ENCODE measurements at regions not wholly inside any gene's neighbourhood (a gene's known extent, or its start where the extent isn't known, plus 50 kb on each side); places are given as distances from the start of the nearest gene placed in this dataset.

- Histone ChIP-seq H3K4me1 (ENCODE audit: control insufficient read depth in 2 of 2, insufficient read depth in 2 of 2, low read length in 2 of 2) (peaks cover 0 to 3% of the 10 kb centered on the region in 2 donors), H3K27me3 (ENCODE audit: control insufficient read depth in 2 of 2, insufficient read depth in 1 of 2, low read length in 1 of 2) (no peaks in the 10 kb centered on the region), H3K4me3 (ENCODE audit: low read length in 2 of 2) (no peak overlapping the region), H3K27ac (ENCODE audit: low read depth in 1 of 2, low read length in 1 of 2) (no peak overlapping the region), H3K36me3 (ENCODE audit: control insufficient read depth in 2 of 2, insufficient read depth in 2 of 2, low read length in 1 of 2) (no peaks in the 10 kb centered on the region), H3K9me3 (ENCODE audit: control insufficient read depth in 2 of 2, insufficient read depth in 1 of 2, low read length in 1 of 2) (no peaks in the 10 kb centered on the region)
- WGBS = 92% methylated on average over 2 of the region's 2 CpGs
- DNase-seq (ENCODE audit: low read depth in 6 of 9, low spot score in 9 of 9) = no peak
These were observed 392.6 kb downstream of the C12orf75 start for GRCh38 chr12:105723066-105723465.

- H3K4me3 ChIP-seq (ENCODE audit: low read length in 2 of 2) = no peak overlapping the region
- no peaks in the 10 kb centered on the region for H3K9me3 ChIP-seq (ENCODE audit: control insufficient read depth in 2 of 2, insufficient read depth in 1 of 2, low read length in 1 of 2)
- WGBS = 95% methylated on average over 3 of the region's 3 CpGs
- H3K4me1 ChIP-seq (ENCODE audit: control insufficient read depth in 2 of 2, insufficient read depth in 2 of 2, low read length in 2 of 2) = peaks cover 0 to 3% of the 10 kb centered on the region in 2 donors
- H3K27ac ChIP-seq (ENCODE audit: low read depth in 1 of 2, low read length in 1 of 2) = no peak overlapping the region
- DNase-seq (ENCODE audit: low read depth in 6 of 9, low spot score in 9 of 9) = no peak
- no peaks in the 10 kb centered on the region for H3K27me3 ChIP-seq (ENCODE audit: control insufficient read depth in 2 of 2, insufficient read depth in 1 of 2, low read length in 1 of 2)
- H3K36me3 ChIP-seq (ENCODE audit: control insufficient read depth in 2 of 2, insufficient read depth in 2 of 2, low read length in 1 of 2) = no peaks in the 10 kb centered on the region
These were observed 393.0 kb downstream of the C12orf75 start for GRCh38 chr12:105723494-105723893.

GRCh38 chr12:105724641-105725040, 394.1 kb downstream of the C12orf75 start:
- no peak for DNase-seq (ENCODE audit: low read depth in 6 of 9, low spot score in 9 of 9)
- no peaks in the 10 kb centered on the region for H3K36me3 ChIP-seq (ENCODE audit: control insufficient read depth in 2 of 2, insufficient read depth in 2 of 2, low read length in 1 of 2)
- no peak overlapping the region for H3K27ac ChIP-seq (ENCODE audit: low read depth in 1 of 2, low read length in 1 of 2)
- no peaks in the 10 kb centered on the region for H3K9me3 ChIP-seq (ENCODE audit: control insufficient read depth in 2 of 2, insufficient read depth in 1 of 2, low read length in 1 of 2)
- 92% methylated on average over 4 of the region's 4 CpGs for whole genome bisulfite sequencing
- no peaks in the 10 kb centered on the region for H3K27me3 ChIP-seq (ENCODE audit: control insufficient read depth in 2 of 2, insufficient read depth in 1 of 2, low read length in 1 of 2)
- H3K4me1 ChIP-seq (ENCODE audit: control insufficient read depth in 2 of 2, insufficient read depth in 2 of 2, low read length in 2 of 2) = peaks cover 0 to 3% of the 10 kb centered on the region in 2 donors
- no peak overlapping the region for H3K4me3 ChIP-seq (ENCODE audit: low read length in 2 of 2)

- H3K4me1 ChIP-seq (ENCODE audit: control insufficient read depth in 2 of 2, insufficient read depth in 2 of 2, low read length in 2 of 2) = peaks cover 0 to 3% of the 10 kb centered on the region in 2 donors
- H3K27ac ChIP-seq (ENCODE audit: low read depth in 1 of 2, low read length in 1 of 2) = no peak overlapping the region
- no peaks in the 10 kb centered on the region for H3K27me3 ChIP-seq (ENCODE audit: control insufficient read depth in 2 of 2, insufficient read depth in 1 of 2, low read length in 1 of 2)
- no peak overlapping the region for H3K4me3 ChIP-seq (ENCODE audit: low read length in 2 of 2)
- H3K36me3 ChIP-seq (ENCODE audit: control insufficient read depth in 2 of 2, insufficient read depth in 2 of 2, low read length in 1 of 2) = no peaks in the 10 kb centered on the region
- DNase-seq (ENCODE audit: low read depth in 6 of 9, low spot score in 9 of 9) = no peak
- H3K9me3 ChIP-seq (ENCODE audit: control insufficient read depth in 2 of 2, insufficient read depth in 1 of 2, low read length in 1 of 2) = no peaks in the 10 kb centered on the region
These were observed 394.6 kb downstream of the C12orf75 start for GRCh38 chr12:105725054-105725453.

- Histone ChIP-seq H3K4me3 (ENCODE audit: low read length in 2 of 2) (no peak overlapping the region), H3K27me3 (ENCODE audit: control insufficient read depth in 2 of 2, insufficient read depth in 1 of 2, low read length in 1 of 2) (no peaks in the 10 kb centered on the region), H3K9me3 (ENCODE audit: control insufficient read depth in 2 of 2, insufficient read depth in 1 of 2, low read length in 1 of 2) (no peaks in the 10 kb centered on the region), H3K4me1 (ENCODE audit: control insufficient read depth in 2 of 2, insufficient read depth in 2 of 2, low read length in 2 of 2) (no peaks in the 10 kb centered on the region), H3K27ac (ENCODE audit: low read depth in 1 of 2, low read length in 1 of 2) (no peak overlapping the region), H3K36me3 (ENCODE audit: control insufficient read depth in 2 of 2, insufficient read depth in 2 of 2, low read length in 1 of 2) (no peaks in the 10 kb centered on the region)
- WGBS = 69% methylated on average over 2 of the region's 2 CpGs
- no peak for DNase-seq (ENCODE audit: low read depth in 6 of 9, low spot score in 9 of 9)
These were observed 398.8 kb downstream of the C12orf75 start for GRCh38 chr12:105729181-105729771.

GRCh38 chr12:105729926-105730325, 399.4 kb downstream of the C12orf75 start:
- Histone ChIP-seq H3K27me3 (ENCODE audit: control insufficient read depth in 2 of 2, insufficient read depth in 1 of 2, low read length in 1 of 2) (no peaks in the 10 kb centered on the region), H3K9me3 (ENCODE audit: control insufficient read depth in 2 of 2, insufficient read depth in 1 of 2, low read length in 1 of 2) (no peaks in the 10 kb centered on the region), H3K4me1 (ENCODE audit: control insufficient read depth in 2 of 2, insufficient read depth in 2 of 2, low read length in 2 of 2) (no peaks in the 10 kb centered on the region)

GRCh38 chr12:105733579-105733978, 403.1 kb downstream of the C12orf75 start:
- Histone ChIP-seq H3K9me3 (ENCODE audit: control insufficient read depth in 2 of 2, insufficient read depth in 1 of 2, low read length in 1 of 2) (no peaks in the 10 kb centered on the region), H3K36me3 (ENCODE audit: control insufficient read depth in 2 of 2, insufficient read depth in 2 of 2, low read length in 1 of 2) (no peaks in the 10 kb centered on the region), H3K4me1 (ENCODE audit: control insufficient read depth in 2 of 2, insufficient read depth in 2 of 2, low read length in 2 of 2) (no peaks in the 10 kb centered on the region), H3K4me3 (ENCODE audit: low read length in 2 of 2) (no peak overlapping the region), H3K27me3 (ENCODE audit: control insufficient read depth in 2 of 2, insufficient read depth in 1 of 2, low read length in 1 of 2) (no peaks in the 10 kb centered on the region), H3K27ac (ENCODE audit: low read depth in 1 of 2, low read length in 1 of 2) (no peak overlapping the region)
- DNase-seq (ENCODE audit: low read depth in 6 of 9, low spot score in 9 of 9) = no peak
- 69% methylated on average over 1 of the region's 1 CpG for WGBS

More at GRCh38 chr12:105729926-105730325, 399.4 kb downstream of the C12orf75 start:
- Histone ChIP-seq H3K4me3 (ENCODE audit: low read length in 2 of 2) (no peak overlapping the region), H3K36me3 (ENCODE audit: control insufficient read depth in 2 of 2, insufficient read depth in 2 of 2, low read length in 1 of 2) (no peaks in the 10 kb centered on the region), H3K27ac (ENCODE audit: low read depth in 1 of 2, low read length in 1 of 2) (no peak overlapping the region)
- no peak for DNase-seq (ENCODE audit: low read depth in 6 of 9, low spot score in 9 of 9)

GRCh38 chr12:105736498-105736897, 402.3 kb downstream of the NUAK1 start:
- no peak overlapping the region for H3K4me3 ChIP-seq (ENCODE audit: low read length in 2 of 2)
- H3K27me3 ChIP-seq (ENCODE audit: control insufficient read depth in 2 of 2, insufficient read depth in 1 of 2, low read length in 1 of 2) = no peaks in the 10 kb centered on the region
- DNase-seq (ENCODE audit: low read depth in 6 of 9, low spot score in 9 of 9) = no peak
- H3K4me1 ChIP-seq (ENCODE audit: control insufficient read depth in 2 of 2, insufficient read depth in 2 of 2, low read length in 2 of 2) = peaks cover 0 to 2% of the 10 kb centered on the region in 2 donors
- no peaks in the 10 kb centered on the region for H3K36me3 ChIP-seq (ENCODE audit: control insufficient read depth in 2 of 2, insufficient read depth in 2 of 2, low read length in 1 of 2)
- 84% methylated on average over 5 of the region's 5 CpGs for WGBS
- no peaks in the 10 kb centered on the region for H3K9me3 ChIP-seq (ENCODE audit: control insufficient read depth in 2 of 2, insufficient read depth in 1 of 2, low read length in 1 of 2)
- no peak overlapping the region for H3K27ac ChIP-seq (ENCODE audit: low read depth in 1 of 2, low read length in 1 of 2)

GRCh38 chr12:105738051-105738450, 400.7 kb downstream of the NUAK1 start:
- no peaks in the 10 kb centered on the region for H3K27me3 ChIP-seq (ENCODE audit: control insufficient read depth in 2 of 2, insufficient read depth in 1 of 2, low read length in 1 of 2)
- no peaks in the 10 kb centered on the region for H3K9me3 ChIP-seq (ENCODE audit: control insufficient read depth in 2 of 2, insufficient read depth in 1 of 2, low read length in 1 of 2)
- DNase-seq (ENCODE audit: low read depth in 6 of 9, low spot score in 9 of 9) = no peak
- WGBS = 86% methylated on average over 9 of the region's 9 CpGs
- H3K4me3 ChIP-seq (ENCODE audit: low read length in 2 of 2) = no peak overlapping the region
- no peaks in the 10 kb centered on the region for H3K36me3 ChIP-seq (ENCODE audit: control insufficient read depth in 2 of 2, insufficient read depth in 2 of 2, low read length in 1 of 2)
- peaks cover 0 to 2% of the 10 kb centered on the region in 2 donors for H3K4me1 ChIP-seq (ENCODE audit: control insufficient read depth in 2 of 2, insufficient read depth in 2 of 2, low read length in 2 of 2)
- no peak overlapping the region for H3K27ac ChIP-seq (ENCODE audit: low read depth in 1 of 2, low read length in 1 of 2)

GRCh38 chr12:105740369-105740768, 398.4 kb downstream of the NUAK1 start:
- no peak for DNase-seq (ENCODE audit: low read depth in 6 of 9, low spot score in 9 of 9)
- Histone ChIP-seq H3K36me3 (ENCODE audit: control insufficient read depth in 2 of 2, insufficient read depth in 2 of 2, low read length in 1 of 2) (no peaks in the 10 kb centered on the region), H3K4me3 (ENCODE audit: low read length in 2 of 2) (no peak overlapping the region), H3K27ac (ENCODE audit: low read depth in 1 of 2, low read length in 1 of 2) (no peak overlapping the region), H3K27me3 (ENCODE audit: control insufficient read depth in 2 of 2, insufficient read depth in 1 of 2, low read length in 1 of 2) (no peaks in the 10 kb centered on the region), H3K9me3 (ENCODE audit: control insufficient read depth in 2 of 2, insufficient read depth in 1 of 2, low read length in 1 of 2) (no peaks in the 10 kb centered on the region), H3K4me1 (ENCODE audit: control insufficient read depth in 2 of 2, insufficient read depth in 2 of 2, low read length in 2 of 2) (peaks cover 0 to 2% of the 10 kb centered on the region in 2 donors)
- 90% methylated on average over 2 of the region's 2 CpGs for WGBS
